CD4-positive, alpha-beta T cell treated with Interferon gamma for 1 hour (primary cell): ENCODE measurements at regions not wholly inside any gene's neighbourhood (a gene's known extent, or its start where the extent isn't known, plus 50 kb on each side); places are given as distances from the start of the nearest gene placed in this dataset.
"Not testable (repeated sequence)": the region's sequence is repeated elsewhere in the genome, so short reads cannot be mapped to it uniquely, and the experiment has no call there.

Source experiments
- DNase-seq: peaks from one replicate; pipeline ENCODE4 v3.0.0-alpha.2; 2020

- no peak for DNase-seq
Observed at GRCh38 chr22:48629631-48630432, 1197.8 kb downstream of the BRD1 start.

- no peak for DNase-seq
Observed at GRCh38 chr22:48628891-48629543, 1198.7 kb downstream of the BRD1 start.

GRCh38 chr22:48627966-48628365, 1199.7 kb downstream of the BRD1 start:
- DNase-seq, result no peak

- no peak for DNase-seq
Observed at GRCh38 chr22:48627203-48627602, 1200.5 kb downstream of the BRD1 start.

- no peak for DNase-seq
Observed at GRCh38 chr22:48624401-48624800, 1203.3 kb downstream of the BRD1 start.

GRCh38 chr22:48622891-48623545, 1204.7 kb downstream of the BRD1 start:
- DNase-seq, result no peak

- DNase-seq, result no peak
Observed at GRCh38 chr22:48621085-48621484, 1206.6 kb downstream of the BRD1 start.

- DNase-seq, result not testable (repeated sequence)
Observed at GRCh38 chr22:48620460-48620859, 1207.2 kb downstream of the BRD1 start.

- no peak for DNase-seq
Observed at GRCh38 chr22:48619721-48620120, 1208.0 kb downstream of the BRD1 start.

GRCh38 chr22:48618326-48618725, 1209.3 kb downstream of the BRD1 start:
- DNase-seq, result no peak

- no peak for DNase-seq
Observed at GRCh38 chr22:48616656-48617055, 1211.0 kb downstream of the BRD1 start.

GRCh38 chr22:48615171-48616008, 1212.3 kb downstream of the BRD1 start:
- DNase-seq, result no peak

- no peak for DNase-seq
Observed at GRCh38 chr22:48613566-48614200, 1214.0 kb downstream of the BRD1 start.

- DNase-seq, result no peak
Observed at GRCh38 chr22:48612077-48612995, 1215.3 kb downstream of the BRD1 start.

- DNase-seq, result no peak
Observed at GRCh38 chr22:48609279-48609865, 1218.3 kb downstream of the BRD1 start.

- DNase-seq, result no peak
Observed at GRCh38 chr22:48607901-48608662, 1219.6 kb downstream of the BRD1 start.

- DNase-seq, result no peak
Observed at GRCh38 chr22:48606684-48607307, 1220.9 kb downstream of the BRD1 start.

- DNase-seq, result no peak
Observed at GRCh38 chr22:48605856-48606481, 1221.7 kb downstream of the BRD1 start.

- DNase-seq, result no peak
Observed at GRCh38 chr22:48605125-48605524, 1222.5 kb downstream of the BRD1 start.
